GM21367 (cell line): ENCODE measurements at regions not wholly inside any gene's neighbourhood (a gene's known extent, or its start where the extent isn't known, plus 50 kb on each side); places are given as distances from the start of the nearest gene placed in this dataset.

Experiments used
- ATAC-seq: cut with Tn5 transposase; IDR thresholded peaks from one replicate; pipeline ENCODE4 v1.9.1; 2021; ENCODE audit not compliant: unreplicated experiment

GRCh38 chr5:125267636-125268248 is 521.3 kb upstream of the ZNF608 start:
- no peak for ATAC-seq

- no peak for ATAC-seq
Measured at GRCh38 chr5:125269926-125270325, 523.5 kb upstream of the ZNF608 start.

GRCh38 chr5:125272357-125272756 is 525.9 kb upstream of the ZNF608 start:
- ATAC-seq, result no peak

GRCh38 chr5:125274211-125274610 is 527.8 kb upstream of the ZNF608 start:
- no peak for ATAC-seq

GRCh38 chr5:125274938-125275724 is 528.7 kb upstream of the ZNF608 start:
- ATAC-seq, result no peak

DNA sequence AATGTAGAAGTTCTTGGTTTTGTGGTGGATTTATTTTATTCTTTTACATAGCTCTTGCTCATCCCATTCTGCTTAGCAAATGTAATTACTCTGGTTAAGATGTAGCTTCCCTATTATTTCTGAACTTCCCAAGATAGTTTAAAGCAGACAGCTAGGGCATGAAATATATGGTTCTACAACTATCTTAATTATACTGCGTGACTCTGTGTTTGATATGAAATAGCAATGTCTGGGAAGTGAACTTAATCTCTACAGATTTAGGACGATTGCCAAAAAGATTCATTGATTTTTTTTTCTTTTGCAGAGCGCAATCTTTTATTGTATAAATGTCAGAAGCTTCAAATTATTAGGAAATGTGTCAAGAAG is 529.3 kb upstream of the ZNF608 start:
- no peak for ATAC-seq

- no peak for ATAC-seq
Measured at GRCh38 chr5:125276096-125276495, 529.7 kb upstream of the ZNF608 start.

- no peak for ATAC-seq
Measured at GRCh38 chr5:125277494-125278154, 531.2 kb upstream of the ZNF608 start.

- no peak for ATAC-seq
Measured at GRCh38 chr5:125278711-125279110, 532.3 kb upstream of the ZNF608 start.

DNA sequence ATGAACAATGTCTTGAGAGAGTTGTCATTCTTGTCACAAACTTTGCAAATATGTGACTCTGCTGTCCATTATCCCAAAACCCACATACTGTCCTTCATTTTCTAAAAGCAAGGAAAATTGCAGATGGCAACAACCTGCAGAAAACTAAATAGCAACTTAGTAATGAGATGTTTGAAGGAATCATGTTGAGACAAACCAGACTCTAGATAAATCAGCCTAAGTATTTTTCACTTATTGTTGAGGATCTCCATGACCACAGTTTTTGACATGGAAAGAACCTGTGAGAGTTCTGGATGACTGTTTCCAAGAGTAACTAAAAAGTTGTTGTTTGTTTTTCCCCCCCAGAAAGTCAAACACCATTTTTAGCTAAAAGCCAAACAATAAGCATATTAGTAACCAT is 535.2 kb upstream of the ZNF608 start:
- no peak for ATAC-seq

DNA sequence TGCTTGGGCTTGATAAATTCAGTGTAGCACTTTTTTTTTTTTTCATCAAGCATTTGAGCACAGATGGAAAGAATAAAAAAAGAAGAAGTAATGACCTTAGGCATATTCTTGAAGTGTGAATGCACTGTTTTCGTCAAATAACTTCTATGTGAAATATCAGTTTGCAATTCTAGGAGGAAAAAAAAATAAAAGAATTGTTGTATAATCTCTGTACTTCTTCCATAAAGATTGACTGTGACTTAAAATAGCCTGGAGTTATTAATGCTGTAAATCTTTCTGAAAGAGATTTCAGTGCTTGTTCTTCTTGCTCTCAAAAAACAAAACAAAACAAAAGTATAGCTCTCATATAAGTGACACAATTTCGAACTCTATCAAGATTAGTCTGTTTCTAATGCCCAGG is 536.9 kb upstream of the ZNF608 start:
- ATAC-seq, result no peak

DNA sequence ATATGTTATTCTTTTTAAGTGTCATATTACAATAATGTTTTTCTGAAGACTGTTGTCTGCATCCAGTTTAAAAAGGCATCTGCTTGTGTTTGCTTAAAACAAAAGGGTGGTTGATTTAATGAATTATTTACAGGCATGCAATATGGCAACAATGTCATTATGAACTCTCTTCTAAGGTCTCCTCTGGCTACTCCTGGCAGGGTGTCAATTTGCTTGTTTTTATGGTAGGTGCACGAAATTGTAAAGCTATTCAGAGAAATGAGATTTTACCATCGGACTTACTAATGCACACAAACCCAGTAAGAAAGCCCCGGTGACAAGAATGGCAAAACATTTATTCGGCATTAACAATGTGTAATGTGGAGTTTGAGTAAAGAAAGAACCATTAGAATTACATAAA is 539.8 kb upstream of the ZNF608 start:
- ATAC-seq, result no peak

DNA sequence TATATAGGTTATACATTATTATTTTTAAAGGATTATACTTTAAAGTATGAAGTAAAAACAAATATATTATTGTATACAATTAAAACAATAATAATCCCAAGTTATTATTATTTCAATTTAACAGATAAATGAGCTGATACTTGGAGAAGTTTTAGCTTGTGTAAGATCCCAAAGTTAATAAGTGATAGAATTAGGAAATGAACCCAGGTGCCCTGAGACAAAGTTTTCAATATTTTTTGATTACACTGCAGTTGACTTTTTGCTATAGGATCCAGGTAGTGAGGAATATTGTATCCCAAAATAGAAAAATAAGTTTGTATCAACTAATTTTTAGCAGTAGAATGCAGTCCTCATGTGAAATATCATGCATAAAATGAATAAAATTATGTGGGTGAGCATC is 543.2 kb upstream of the ZNF608 start:
- no peak for ATAC-seq

GRCh38 chr5:125290935-125291334 is 544.5 kb upstream of the ZNF608 start:
- ATAC-seq, result no peak

DNA sequence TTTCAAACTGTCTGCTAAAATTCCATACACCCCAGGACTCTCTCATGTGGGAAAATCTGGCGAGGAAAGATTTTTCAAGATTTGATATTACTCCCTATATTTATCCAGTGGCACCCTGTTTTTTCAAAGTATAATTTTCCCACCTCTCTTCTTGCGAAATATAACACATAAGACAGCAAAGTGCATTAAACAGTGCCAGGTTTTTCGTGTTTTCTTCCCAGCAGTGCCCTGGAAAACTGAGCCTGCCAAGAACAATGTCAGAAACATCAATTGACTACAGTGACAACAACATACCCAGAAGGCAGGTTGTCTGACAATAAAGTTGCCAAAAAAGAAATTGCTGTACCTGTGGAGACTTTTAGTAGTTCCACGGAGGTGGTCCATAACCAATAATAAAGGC is 545.0 kb upstream of the ZNF608 start:
- no peak for ATAC-seq

DNA sequence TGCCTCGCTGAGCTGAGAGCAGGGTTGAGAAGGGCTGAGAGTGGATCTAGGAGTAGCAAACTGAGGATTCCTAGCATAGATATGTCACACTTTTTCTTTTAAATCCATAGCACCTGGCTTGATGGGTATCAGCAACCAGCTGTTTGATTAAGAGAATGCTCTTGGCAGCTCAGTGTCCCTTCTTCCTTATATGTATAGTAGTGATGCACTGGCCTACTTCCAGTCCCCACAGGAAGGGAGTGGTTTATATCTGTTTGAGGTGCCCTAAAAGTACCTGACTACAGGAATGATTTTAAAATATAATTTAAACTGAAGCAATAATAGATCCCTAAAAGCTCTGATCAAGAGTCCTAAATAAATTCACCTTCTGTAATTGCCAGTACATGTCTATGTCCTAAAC is 546.8 kb upstream of the ZNF608 start:
- ATAC-seq, result no peak

DNA sequence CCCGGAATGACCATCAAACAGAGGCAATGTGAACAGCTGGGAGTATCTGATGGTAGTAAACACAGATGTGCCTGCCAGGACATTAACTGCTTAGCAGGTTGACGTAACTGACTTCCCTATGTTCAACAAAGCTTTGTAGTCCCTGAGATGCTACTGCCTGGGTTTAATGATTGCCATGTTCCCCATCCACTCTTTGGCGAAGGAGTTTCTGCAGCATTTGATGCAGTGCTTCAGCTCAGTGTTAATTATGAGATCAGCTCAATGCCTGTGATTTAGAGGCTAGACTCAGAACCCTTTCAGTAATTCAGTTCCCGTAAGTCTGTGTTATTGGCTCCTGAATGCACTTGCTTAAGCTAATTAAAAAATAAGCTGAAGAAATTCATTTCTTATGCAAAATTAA is 547.3 kb upstream of the ZNF608 start:
- no peak for ATAC-seq

- no peak for ATAC-seq
Measured at GRCh38 chr5:125294844-125295243, 548.4 kb upstream of the ZNF608 start.

GRCh38 chr5:125295405-125295872 is 549.0 kb upstream of the ZNF608 start:
- ATAC-seq, result no peak

DNA sequence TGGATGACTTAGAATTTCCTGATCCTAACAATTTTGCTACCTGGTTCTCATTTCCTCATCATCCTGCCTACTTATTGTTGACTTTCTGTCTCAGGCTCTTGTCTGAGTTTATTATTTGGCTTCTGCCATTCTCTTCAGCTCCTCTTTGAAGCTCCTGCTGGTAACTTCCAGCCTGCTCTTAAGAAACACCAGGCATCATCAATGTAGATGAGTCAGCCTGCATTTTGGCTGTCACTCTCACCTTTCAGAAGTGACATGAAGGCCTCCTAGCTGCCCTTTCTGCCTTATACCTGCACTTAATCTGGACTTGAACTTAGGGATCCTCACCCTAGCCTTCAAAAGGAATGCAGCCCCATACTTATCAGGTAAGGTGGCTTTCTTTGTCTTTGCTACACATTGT is 551.8 kb upstream of the ZNF608 start:
- no peak for ATAC-seq

GRCh38 chr5:125298746-125299379 is 552.4 kb upstream of the ZNF608 start:
- ATAC-seq, result no peak

DNA sequence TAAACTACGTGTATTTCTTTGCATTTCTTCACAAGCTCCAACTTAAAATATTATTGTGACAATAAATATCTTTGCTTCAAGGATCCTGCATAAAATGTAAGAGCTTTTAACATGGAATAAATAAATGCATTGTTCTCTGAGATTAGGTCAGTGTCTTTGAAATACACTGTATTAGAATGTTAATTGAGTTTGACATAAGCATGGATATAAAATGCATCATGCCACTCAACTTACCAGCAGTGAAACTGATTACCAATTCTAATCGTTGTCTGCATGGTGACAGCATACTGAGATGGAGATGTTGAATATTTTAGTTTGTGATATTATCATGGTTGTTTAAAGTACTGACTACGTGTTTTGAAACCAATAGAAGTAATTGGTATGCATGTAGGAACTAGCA is 555.3 kb upstream of the ZNF608 start:
- ATAC-seq, result no peak
